HepG2 (cell line): ENCODE measurements at regions not wholly inside any gene's neighbourhood (a gene's known extent, or its start where the extent isn't known, plus 50 kb on each side); places are given as distances from the start of the nearest gene placed in this dataset.
A peak's percentile ranks its signal among the peaks of the same experiment; 100 is the strongest.

Experiments
- ATAC-seq: fragments of 200-7000 bp; cut with Tn5 transposase; 3 replicates; pipeline ENCODE4 v1.9.1; 2020; ENCODE audit warnings: mild to moderate bottlenecking, moderate library complexity
- BruUV-seq: library from RNA; stranded (reverse); fragments of 400-500 nt; replicated peaks from 2 replicates; lab custom pipeline; 2021; lab: Mats Ljungman, UMichigan
- CTCF ChIA-PET: fragments of 300-600 bp; formaldehyde crosslinking; extraction: SDS; loops from one replicate; lab custom pipeline; 2021; ENCODE audit warnings: low total read pairs, inconsistent platforms, low intra/inter-chr PET ratio; lab: Yijun Ruan, JAX
- POLR2A ChIA-PET: fragments of 350-600 bp; sonication (Branson Sonifier 250); formaldehyde crosslinking; loops from one replicate; lab custom pipeline; 2020; ENCODE audit warnings: antibody characterized with exemption, inconsistent platforms; lab: Yijun Ruan, JAX
- DNase-seq: peaks from one replicate; pipeline ENCODE4 v3.0.0-alpha.2; 2015; ENCODE audit warnings: low spot score
- FAIRE-seq: peaks from 3 replicates; lab custom pipeline; 2011; peaks lifted over from hg19 to GRCh38; lab: Jason Lieb, UNC
- H2AFZ ChIP-seq: one replicate; pipeline ENCODE4 v1.6.1; 2011; ENCODE audit warnings: low read length, inconsistent platforms
- H3K27ac ChIP-seq: fragments of 300-600 bp; 3 replicates; pipeline ENCODE4 v1.8.0; 2011; ENCODE audit warnings: mixed run types, mild to moderate bottlenecking, mixed read lengths, low read length, inconsistent platforms; ENCODE audit not compliant: insufficient read depth; ENCODE audit errors: extremely low read length
- H3K27me3 ChIP-seq, 2 experiments: fragments of 200-600 bp in 1 of 2; 2 replicates in 1 of 2; 3 replicates in 1 of 2; pipeline versions ENCODE4 v1.6.0 to v1.8.0; 2011; ENCODE audit warnings: low read length in 2 of 2, mild to moderate bottlenecking in 2 of 2, moderate library complexity in 2 of 2, inconsistent platforms in 1 of 2; ENCODE audit not compliant: insufficient read depth in 2 of 2, control insufficient read depth in 1 of 2
- H3K36me3 ChIP-seq, 2 experiments: fragments of 200-600 bp in 1 of 2; replicated peaks in 1 of 2; 2 replicates in 1 of 2; 3 replicates in 1 of 2; pipeline versions ENCODE4 v1.5.1 to v1.8.0; 2011; ENCODE audit warnings: low read length in 2 of 2, inconsistent platforms in 1 of 2; ENCODE audit not compliant: insufficient read depth in 2 of 2, control insufficient read depth in 1 of 2
- H3K4me1 ChIP-seq: 2 replicates; pipeline ENCODE4 v1.5.1; 2012; ENCODE audit warnings: low read length, inconsistent platforms; ENCODE audit not compliant: insufficient read depth
- H3K4me2 ChIP-seq: 2 replicates; pipeline ENCODE4 v1.6.0; 2011; ENCODE audit warnings: low read depth, low read length, inconsistent platforms
- H3K4me3 ChIP-seq, 3 experiments: fragments of 200-600 bp in 1 of 3; sonication (generic), shearing (Covaris generic) in 1 of 3; replicated peaks in 1 of 3; 2 replicates each; pipeline ENCODE4 v1.5.1; 2011 to 2016; ENCODE audit warnings: low read length in 3 of 3, inconsistent platforms in 2 of 3, low read depth in 2 of 3, mild to moderate bottlenecking in 2 of 3, control low read depth in 1 of 3, mixed read lengths in 1 of 3; ENCODE audit not compliant: insufficient read depth in 1 of 3
- H3K79me2 ChIP-seq: one replicate; pipeline ENCODE4 v1.6.1; 2011; ENCODE audit warnings: low read length, inconsistent platforms; ENCODE audit not compliant: insufficient read depth
- H3K9ac ChIP-seq: 2 replicates; pipeline ENCODE4 v1.6.0; 2011; ENCODE audit warnings: mild to moderate bottlenecking, low read depth, low read length, inconsistent platforms; ENCODE audit not compliant: insufficient read depth
- H3K9me3 ChIP-seq: 2 replicates; pipeline ENCODE4 v1.5.1; 2012; ENCODE audit warnings: mild to moderate bottlenecking, low read length
- H4K20me1 ChIP-seq: 2 replicates; pipeline ENCODE4 v1.6.0; 2011; ENCODE audit warnings: inconsistent platforms, mild to moderate bottlenecking, low read length, moderate library complexity; ENCODE audit not compliant: insufficient read depth
- ADNP ChIP-seq: sonication (generic); formaldehyde crosslinking; IDR thresholded peaks from 2 replicates; pipeline ENCODE4 v1.4.0; 2020; ENCODE audit warnings: missing genetic modification reagents
- ATM ChIP-seq: fragments of 450-650 bp; IDR thresholded peaks from 2 replicates; pipeline ENCODE4 v1.7.1; 2017; ENCODE audit warnings: mild to moderate bottlenecking, borderline replicate concordance
- CBX5 ChIP-seq: sonication (generic); formaldehyde crosslinking; IDR thresholded peaks from 2 replicates; pipeline ENCODE4 v1.4.0; 2020; ENCODE audit warnings: missing genetic modification reagents, borderline replicate concordance
- EZH2 ChIP-seq: conservative IDR thresholded peaks from 2 replicates; pipeline ENCODE4 v1.6.1; 2012; ENCODE audit warnings: mild to moderate bottlenecking, low read depth, low read length, moderate library complexity
- GFI1 ChIP-seq: sonication (generic); formaldehyde crosslinking; IDR thresholded peaks from 2 replicates; pipeline ENCODE4 v1.5.0; 2020; ENCODE audit warnings: missing genetic modification reagents, mild to moderate bottlenecking, borderline replicate concordance
- HNRNPK ChIP-seq: fragments of 200-400 bp; formaldehyde crosslinking; IDR thresholded peaks from 2 replicates; pipeline ENCODE4 v1.6.1; 2018; ENCODE audit warnings: low read length, low read depth, moderate library complexity, mild to moderate bottlenecking; ENCODE audit not compliant: poor library complexity, severe bottlenecking
- HOXA5 ChIP-seq: sonication (generic); formaldehyde crosslinking; IDR thresholded peaks from 2 replicates; pipeline ENCODE4 v1.4.0; 2020; ENCODE audit warnings: missing genetic modification reagents
- JUNB ChIP-seq: sonication (generic); formaldehyde crosslinking; IDR thresholded peaks from 2 replicates; pipeline ENCODE4 v1.8.0; 2022; ENCODE audit warnings: missing genetic modification reagents, mild to moderate bottlenecking, borderline replicate concordance
- MED8 ChIP-seq: sonication (generic); formaldehyde crosslinking; IDR thresholded peaks from 2 replicates; pipeline ENCODE4 v1.8.1; 2023; ENCODE audit warnings: mild to moderate bottlenecking, missing genetic modification reagents; ENCODE audit not compliant: insufficient replicate concordance
- MXD4 ChIP-seq: IDR thresholded peaks from 2 replicates; pipeline ENCODE4 v1.6.1; 2016; ENCODE audit warnings: mild to moderate bottlenecking, missing biosample characterization, missing genetic modification reagents
- STAG1 ChIP-seq: sonication (generic); formaldehyde crosslinking; IDR thresholded peaks from 2 replicates; pipeline ENCODE4 v1.4.0; 2020; ENCODE audit warnings: missing genetic modification reagents
- ZBTB8A ChIP-seq: sonication (generic); formaldehyde crosslinking; IDR thresholded peaks from 2 replicates; pipeline ENCODE4 v1.4.0; 2020; ENCODE audit warnings: mild to moderate bottlenecking, low read depth, missing genetic modification reagents, borderline replicate concordance
- ZNF260 ChIP-seq: sonication (generic); formaldehyde crosslinking; IDR thresholded peaks from 2 replicates; pipeline ENCODE4 v1.4.0; 2020; ENCODE audit warnings: missing genetic modification reagents, low read depth, mild to moderate bottlenecking, borderline replicate concordance
- ZNF354B ChIP-seq: sonication (generic); formaldehyde crosslinking; IDR thresholded peaks from 2 replicates; pipeline ENCODE4 v1.8.0; 2022; ENCODE audit warnings: mild to moderate bottlenecking, missing genetic modification reagents
- ZNF678 ChIP-seq: sonication (generic); formaldehyde crosslinking; IDR thresholded peaks from 2 replicates; pipeline ENCODE4 v1.4.0; 2020; ENCODE audit warnings: mild to moderate bottlenecking, missing genetic modification reagents
- ZSCAN29 ChIP-seq: sonication (generic); formaldehyde crosslinking; conservative IDR thresholded peaks from 2 replicates; pipeline ENCODE4 v1.4.0; 2020; ENCODE audit warnings: mild to moderate bottlenecking, missing genetic modification reagents
- WGBS: methylation state at CpG from one replicate; pipeline ENCODE4 v1.1.6; 2017; ENCODE audit warnings: low lambda C conversion rate; 5-methylcytosine and 5-hydroxymethylcytosine counted together
- in situ Hi-C: cut with HindIII; loops from 2 replicates; pipeline ENCODE4 v1.10.0; 2017; ENCODE audit warnings: low pct_unique_long_range_greater_than_20kb; ENCODE audit not compliant: extremely low pct_ligation_motif_present
- intact Hi-C: fragments of 100-400 bp; cut with micrococcal nuclease; formaldehyde crosslinking; loops from one replicate; pipeline ENCODE4 v1.10.0; 2022; ENCODE audit not compliant: unreplicated experiment
- TF ChIP-seq, protein P1 (sequence below): sonication (generic); formaldehyde crosslinking; IDR thresholded peaks from 2 replicates; pipeline ENCODE4 v1.5.0; 2020; ENCODE audit warnings: mild to moderate bottlenecking, missing genetic modification reagents
- TF ChIP-seq, protein P2 (sequence below): sonication (generic); formaldehyde crosslinking; IDR thresholded peaks from 2 replicates; pipeline ENCODE4 v1.5.1; 2020; ENCODE audit warnings: mild to moderate bottlenecking, missing genetic modification reagents, borderline replicate concordance

GRCh38 chr2:234558642-234559041 lies 61.8 kb upstream of the ARL4C start:
- 64% methylated on average over 4 of the region's 4 CpGs for WGBS
- H3K4me1 ChIP-seq: peaks cover 31% of the 10 kb centered on the region
- CTCF ChIA-PET: no interaction called here
- peaks cover 7% of the 10 kb centered on the region for H3K9me3 ChIP-seq
- DNase-seq (no peak), ATAC-seq (peak; percentile 52; the same call in 1 of the 3 replicates), FAIRE-seq (no peak)
- no peak overlapping the region for H3K27ac ChIP-seq
- intact Hi-C loops: loop anchor here (10.0 kb wide), 1 partner anchor 426 kb away; no protein-coding TSS in a partner anchor
- BruUV-seq: no TSS peak
- peaks cover 0 to 13% of the 10 kb centered on the region in 2 experiments; a peak in 2 of 5 replicates for H3K27me3 ChIP-seq
- POLR2A ChIA-PET: no interaction called here
- no peaks in the 10 kb centered on the region for H3K79me2 ChIP-seq
- no peak overlapping the region for H3K4me3 ChIP-seq
- H3K4me2 ChIP-seq: no peak overlapping the region
- H2AFZ ChIP-seq: no peak overlapping the region
- H3K9ac ChIP-seq: no peak overlapping the region
- in situ Hi-C loops: loop anchor here (10.0 kb wide), 1 partner anchor 326 kb away; no protein-coding TSS in a partner anchor
- H4K20me1 ChIP-seq: no peaks in the 10 kb centered on the region
- no peaks in the 10 kb centered on the region for H3K36me3 ChIP-seq
- TF ChIP-seq EZH2: no peak
- no peak for TF ChIP-seq HNRNPK
- TF ChIP-seq ZNF678 (CRISPR knock-in tag): no peak
- TF ChIP-seq STAG1 (CRISPR knock-in tag): peak; percentile 28
- TF ChIP-seq JUNB (CRISPR knock-in tag): no peak
- TF ChIP-seq ADNP: no peak
- TF ChIP-seq ZBTB8A (CRISPR knock-in tag): no peak
- no peak for TF ChIP-seq ATM
- TF ChIP-seq ZSCAN29 (CRISPR knock-in tag): no peak
- no peak for TF ChIP-seq HOXA5
- no peak for TF ChIP-seq MED8 (CRISPR knock-in tag)
- no peak for TF ChIP-seq ZNF260
- TF ChIP-seq, protein P1, sequence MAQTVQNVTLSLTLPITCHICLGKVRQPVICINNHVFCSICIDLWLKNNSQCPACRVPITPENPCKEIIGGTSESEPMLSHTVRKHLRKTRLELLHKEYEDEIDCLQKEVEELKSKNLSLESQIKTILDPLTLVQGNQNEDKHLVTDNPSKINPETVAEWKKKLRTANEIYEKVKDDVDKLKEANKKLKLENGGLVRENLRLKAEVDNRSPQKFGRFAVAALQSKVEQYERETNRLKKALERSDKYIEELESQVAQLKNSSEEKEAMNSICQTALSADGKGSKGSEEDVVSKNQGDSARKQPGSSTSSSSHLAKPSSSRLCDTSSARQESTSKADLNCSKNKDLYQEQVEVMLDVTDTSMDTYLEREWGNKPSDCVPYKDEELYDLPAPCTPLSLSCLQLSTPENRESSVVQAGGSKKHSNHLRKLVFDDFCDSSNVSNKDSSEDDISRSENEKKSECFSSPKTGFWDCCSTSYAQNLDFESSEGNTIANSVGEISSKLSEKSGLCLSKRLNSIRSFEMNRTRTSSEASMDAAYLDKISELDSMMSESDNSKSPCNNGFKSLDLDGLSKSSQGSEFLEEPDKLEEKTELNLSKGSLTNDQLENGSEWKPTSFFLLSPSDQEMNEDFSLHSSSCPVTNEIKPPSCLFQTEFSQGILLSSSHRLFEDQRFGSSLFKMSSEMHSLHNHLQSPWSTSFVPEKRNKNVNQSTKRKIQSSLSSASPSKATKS (CRISPR knock-in tag): no peak
- TF ChIP-seq, protein P2, sequence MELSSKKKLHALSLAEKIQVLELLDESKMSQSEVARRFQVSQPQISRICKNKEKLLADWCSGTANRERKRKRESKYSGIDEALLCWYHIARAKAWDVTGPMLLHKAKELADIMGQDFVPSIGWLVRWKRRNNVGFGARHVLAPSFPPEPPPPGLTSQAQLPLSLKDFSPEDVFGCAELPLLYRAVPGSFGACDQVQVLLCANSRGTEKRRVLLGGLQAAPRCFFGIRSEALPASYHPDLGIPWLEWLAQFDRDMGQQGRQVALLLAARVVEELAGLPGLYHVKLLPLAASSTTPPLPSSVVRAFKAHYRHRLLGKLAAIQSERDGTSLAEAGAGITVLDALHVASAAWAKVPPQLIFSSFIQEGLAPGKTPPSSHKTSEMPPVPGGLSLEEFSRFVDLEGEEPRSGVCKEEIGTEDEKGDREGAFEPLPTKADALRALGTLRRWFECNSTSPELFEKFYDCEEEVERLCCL (CRISPR knock-in tag): no peak
- no peak for TF ChIP-seq MXD4
- no peak for TF ChIP-seq ZNF354B
- TF ChIP-seq CBX5 (CRISPR knock-in tag): no peak
- TF ChIP-seq GFI1: 0 out of 2 replicates have a peak, but pooled peaks have one; percentile 20
